NCI-H2171 (cell line): ENCODE measurements at regions not wholly inside any gene's neighbourhood (a gene's known extent, or its start where the extent isn't known, plus 50 kb on each side); places are given as distances from the start of the nearest gene placed in this dataset.
"Not testable (repeated sequence)": the region's sequence is repeated elsewhere in the genome, so short reads cannot be mapped to it uniquely, and the experiment has no call there.

Source experiments
- DNase-seq: peaks from one replicate; lab custom pipeline; 2025; lab: John Stamatoyannopoulos, UW

GRCh38 chr6:119957195-119957594 lies 607.6 kb upstream of the MAN1A1 start:
- no peak for DNase-seq

DNA sequence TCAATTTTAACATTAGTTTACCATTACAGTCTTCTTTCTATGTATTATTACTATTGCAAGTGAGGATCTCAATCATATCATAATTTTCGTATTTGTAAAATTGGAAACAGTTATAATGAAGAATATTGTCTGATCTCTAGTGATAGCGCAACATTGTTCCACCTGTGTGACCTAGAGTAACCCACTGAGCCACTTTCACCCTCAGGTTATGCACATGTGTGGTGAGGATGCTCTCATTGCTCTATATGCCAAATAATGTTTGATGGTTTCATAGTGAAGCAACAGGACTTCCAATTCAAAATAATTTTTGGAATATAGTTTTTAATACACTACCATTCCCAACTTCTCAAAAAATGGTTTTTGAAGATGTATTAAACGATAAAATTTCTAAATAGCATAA lies 603.1 kb upstream of the MAN1A1 start:
- DNase-seq: no peak

DNA sequence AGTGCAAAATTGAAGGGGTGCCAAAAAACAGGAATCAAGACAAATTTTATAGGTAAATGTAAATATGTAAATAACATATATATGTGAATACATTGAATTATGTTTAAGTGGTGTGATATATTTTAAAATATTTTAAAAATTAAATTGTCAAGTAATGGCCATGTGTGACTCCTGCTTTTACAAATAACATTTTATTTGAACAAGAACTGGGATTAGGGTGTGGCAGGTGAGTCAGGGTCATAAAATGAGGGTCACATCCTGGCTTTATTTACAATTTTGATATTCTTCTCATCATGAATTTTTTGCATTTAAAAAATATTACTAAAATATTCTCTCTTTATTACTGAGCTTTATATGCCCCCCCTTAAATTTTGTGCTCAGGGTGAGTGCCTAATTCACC lies 601.1 kb upstream of the MAN1A1 start:
- no peak for DNase-seq

DNA sequence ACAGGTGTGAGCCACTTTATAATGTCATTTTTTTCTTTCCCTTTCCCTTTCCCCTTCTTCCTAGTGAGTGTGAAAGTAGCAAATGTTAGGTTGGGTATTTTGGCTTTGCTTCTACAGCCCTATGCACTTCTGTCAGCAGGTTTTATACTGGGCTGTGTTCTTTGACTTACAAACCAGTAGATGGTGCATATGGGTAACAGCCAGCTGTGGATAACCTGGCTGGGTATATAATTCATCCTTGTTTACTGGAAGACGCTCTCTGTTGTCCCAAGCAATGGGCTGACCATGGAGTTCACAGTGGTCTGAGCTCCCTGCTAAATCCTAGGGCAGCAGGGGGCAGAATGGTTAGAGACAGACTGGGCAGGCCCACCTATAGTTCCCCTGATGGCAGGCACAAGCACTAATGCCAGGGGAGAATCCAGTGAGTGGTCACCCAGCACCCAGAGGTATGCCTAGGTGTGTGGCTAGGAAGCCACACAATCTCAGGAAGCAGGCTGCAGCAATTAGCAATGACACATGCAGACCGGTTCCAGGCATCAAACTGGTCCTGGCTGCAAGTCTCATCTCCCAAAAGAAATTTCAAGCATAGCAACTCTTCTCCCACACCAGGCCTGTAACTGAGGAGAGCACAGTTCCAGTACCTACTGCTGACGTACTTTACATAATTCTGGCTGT lies 592.7 kb upstream of the MAN1A1 start:
- DNase-seq: no peak

DNA sequence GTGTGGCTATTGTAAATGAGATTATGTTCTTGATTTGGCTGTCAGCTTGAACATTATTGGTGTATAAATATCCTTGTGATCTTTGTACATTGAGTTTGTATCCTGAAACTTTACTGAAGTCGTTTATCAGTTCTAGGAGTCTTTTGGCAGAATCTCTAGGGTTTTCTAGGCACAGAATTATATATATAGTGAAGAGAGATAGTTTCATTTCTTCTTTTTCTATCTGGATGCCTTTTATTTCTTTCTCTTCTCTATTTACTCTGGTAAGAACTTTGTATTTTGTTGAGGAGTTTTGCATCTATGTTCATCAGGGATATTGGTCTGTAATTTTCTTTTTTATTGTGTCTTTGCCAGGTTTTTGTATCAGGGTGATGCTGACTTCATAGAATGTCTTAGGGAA lies 589.2 kb upstream of the MAN1A1 start:
- DNase-seq: no peak

- DNase-seq: no peak
Observed at GRCh38 chr6:119934816-119935215, 585.3 kb upstream of the MAN1A1 start.

GRCh38 chr6:119929121-119929520 lies 579.6 kb upstream of the MAN1A1 start:
- no peak for DNase-seq

GRCh38 chr6:119924888-119925287 lies 575.3 kb upstream of the MAN1A1 start:
- DNase-seq: not testable (repeated sequence)

DNA sequence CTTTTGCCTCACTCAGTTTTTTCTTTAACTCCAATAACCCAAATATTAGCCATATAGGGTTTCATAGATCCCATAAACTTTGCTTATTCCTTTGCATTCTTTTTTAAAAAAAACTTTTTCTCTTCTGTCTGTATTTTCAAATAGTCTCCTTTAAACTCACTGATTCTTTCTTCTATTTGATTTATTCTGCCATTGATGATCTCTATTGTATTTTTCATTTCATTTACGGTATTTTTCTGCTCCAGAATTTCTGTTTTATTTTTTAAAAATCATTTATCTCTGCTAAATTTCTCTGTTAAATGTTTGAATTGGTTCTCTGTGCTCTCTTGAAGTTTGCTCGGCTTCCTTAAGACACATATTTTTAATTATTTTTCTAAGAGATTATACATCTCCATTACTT lies 573.3 kb upstream of the MAN1A1 start:
- no peak for DNase-seq

DNA sequence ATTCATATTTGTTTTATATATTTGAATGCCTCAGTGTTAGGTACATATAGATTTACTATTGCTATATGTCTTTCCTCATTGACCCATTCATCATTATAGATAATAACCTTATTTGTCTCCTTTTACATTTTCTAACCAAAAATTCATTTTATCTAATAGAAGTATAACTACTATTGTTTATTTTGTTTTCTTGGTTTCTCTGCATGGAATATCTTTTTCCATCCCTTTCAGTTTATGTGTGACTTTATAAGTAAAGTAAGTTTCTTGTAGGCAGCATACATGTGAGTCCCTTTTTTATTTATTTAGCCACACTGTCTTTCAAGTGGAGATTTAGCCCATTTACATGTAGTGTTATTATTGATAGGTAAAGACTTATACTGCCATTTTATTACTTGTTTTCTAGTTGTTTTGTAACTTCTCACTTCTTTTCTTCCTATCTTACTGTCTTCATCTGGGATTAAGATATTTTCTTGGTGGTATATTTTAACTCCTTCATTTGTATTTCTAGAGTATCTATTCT lies 572.0 kb upstream of the MAN1A1 start:
- no peak for DNase-seq

- no peak for DNase-seq
Observed at GRCh38 chr6:119917186-119917585, 567.6 kb upstream of the MAN1A1 start.

DNA sequence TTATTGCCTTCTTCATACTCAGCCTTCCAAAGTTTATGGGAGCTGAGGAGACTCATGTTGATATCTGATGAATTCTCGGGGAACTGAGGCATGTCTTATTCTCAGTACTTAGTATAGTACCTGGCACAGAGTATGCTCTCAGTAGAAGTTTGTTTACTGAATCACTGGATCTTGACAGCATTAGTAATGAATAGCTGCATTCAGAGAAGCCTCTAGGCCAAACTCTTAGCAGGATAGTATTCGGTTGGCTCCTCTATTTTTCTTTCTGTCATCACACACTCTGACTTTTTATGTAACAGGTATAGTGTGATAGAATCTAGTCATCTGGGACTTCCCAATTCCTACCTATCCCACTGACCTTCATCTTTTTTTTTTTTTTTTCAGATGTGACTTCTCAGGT lies 566.4 kb upstream of the MAN1A1 start:
- no peak for DNase-seq

DNA sequence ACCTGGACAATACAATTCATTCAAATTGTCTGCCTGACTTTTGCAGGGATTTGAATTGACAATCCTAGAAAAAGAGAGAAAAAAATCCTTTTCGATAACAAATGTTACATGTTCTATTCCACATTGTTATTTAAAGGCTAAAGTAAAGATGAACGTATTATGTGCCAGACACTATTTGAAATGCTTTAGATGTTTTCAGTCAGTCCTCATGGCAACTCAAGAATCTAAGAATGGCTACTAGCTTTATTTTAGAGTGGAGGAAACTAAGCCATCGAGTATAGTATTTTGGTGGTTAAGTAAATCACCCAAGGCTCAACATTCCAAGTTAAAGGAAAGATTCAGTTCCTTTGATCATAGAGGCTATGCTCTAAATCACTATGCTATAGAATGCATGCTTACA lies 558.6 kb upstream of the MAN1A1 start:
- DNase-seq: no peak

DNA sequence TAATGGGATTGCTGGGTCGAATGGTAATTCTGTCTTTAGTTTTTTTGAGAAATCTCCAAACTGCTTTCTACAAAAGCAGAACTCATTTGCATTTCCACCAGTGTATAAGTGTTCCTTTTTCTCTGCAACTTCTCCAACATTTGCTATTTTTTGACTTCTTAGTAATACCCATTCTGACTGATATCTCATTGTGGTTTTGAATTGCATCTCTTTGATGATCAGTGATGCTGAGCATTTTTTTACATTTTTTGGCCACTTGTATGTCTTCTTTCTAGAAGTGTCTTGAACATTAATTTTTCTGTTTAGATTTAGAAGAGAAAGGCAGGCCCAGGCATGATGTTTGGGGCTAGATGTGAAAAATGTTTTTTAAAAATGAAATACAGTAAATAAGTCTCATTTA lies 553.1 kb upstream of the MAN1A1 start:
- DNase-seq: no peak

DNA sequence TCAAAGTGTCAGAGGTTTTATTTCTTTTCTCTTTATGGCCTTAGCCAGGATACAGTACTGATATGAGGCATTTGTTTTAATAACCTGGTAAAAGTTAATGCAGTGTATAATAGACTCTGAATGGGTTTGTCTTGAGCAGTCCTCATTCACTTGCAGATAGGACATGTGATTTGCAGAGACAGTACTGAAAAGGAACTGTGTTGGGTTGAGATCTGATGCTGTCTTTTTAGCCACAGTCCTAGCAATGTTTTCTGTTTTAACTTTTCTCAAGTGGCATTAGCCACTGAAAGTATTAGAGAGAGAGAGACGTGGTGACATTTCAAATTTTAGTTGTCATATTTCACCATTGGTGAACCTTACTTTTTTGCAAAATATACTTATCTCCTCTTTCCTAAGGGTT lies 547.2 kb upstream of the MAN1A1 start:
- DNase-seq: no peak

- DNase-seq: no peak
Observed at GRCh38 chr6:119895626-119896025, 546.1 kb upstream of the MAN1A1 start.

DNA sequence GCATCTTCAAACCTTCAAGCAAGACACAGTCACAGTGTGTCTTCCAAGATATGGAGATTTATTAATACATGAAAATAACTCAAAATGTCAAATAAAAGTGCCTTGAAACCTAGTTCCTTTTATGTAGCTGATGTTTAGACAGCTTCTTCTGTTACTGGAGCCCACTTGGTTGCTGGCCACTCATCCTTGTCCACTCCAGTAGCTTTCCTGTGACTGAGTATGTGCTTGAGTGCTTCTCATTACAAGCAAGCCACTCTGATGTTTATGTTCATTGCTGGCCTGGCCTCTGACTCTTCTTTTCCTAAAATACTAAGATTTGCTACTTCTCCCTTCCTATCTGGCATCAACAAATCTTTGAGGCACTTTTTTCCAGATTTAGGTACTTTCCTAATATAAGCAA lies 545.2 kb upstream of the MAN1A1 start:
- DNase-seq: no peak

DNA sequence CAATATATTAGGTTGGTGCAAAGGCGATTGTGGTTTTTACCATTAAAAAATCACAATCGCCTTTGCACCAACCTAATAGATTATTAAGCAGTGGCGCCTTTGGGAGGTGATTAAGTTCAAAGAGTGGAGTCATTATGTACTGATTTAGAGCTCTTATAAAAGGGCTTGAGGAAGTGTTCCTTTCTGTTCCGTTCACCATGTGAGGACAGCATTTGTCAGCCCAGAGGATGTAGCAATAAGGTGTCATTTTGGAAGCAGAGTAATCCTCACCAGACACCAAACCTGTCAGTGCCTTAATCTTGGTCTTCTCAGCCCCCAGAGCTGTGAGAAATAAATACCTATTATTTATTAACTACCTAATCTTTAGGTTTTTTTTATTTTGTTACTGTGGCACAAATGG lies 542.1 kb upstream of the MAN1A1 start:
- DNase-seq: no peak

- no peak for DNase-seq
Observed at GRCh38 chr6:119891206-119891605, 541.6 kb upstream of the MAN1A1 start.

GRCh38 chr6:119890470-119890869 lies 540.9 kb upstream of the MAN1A1 start:
- DNase-seq: no peak

GRCh38 chr6:119887666-119888065 lies 538.1 kb upstream of the MAN1A1 start:
- DNase-seq: peak; percentile 81

DNA sequence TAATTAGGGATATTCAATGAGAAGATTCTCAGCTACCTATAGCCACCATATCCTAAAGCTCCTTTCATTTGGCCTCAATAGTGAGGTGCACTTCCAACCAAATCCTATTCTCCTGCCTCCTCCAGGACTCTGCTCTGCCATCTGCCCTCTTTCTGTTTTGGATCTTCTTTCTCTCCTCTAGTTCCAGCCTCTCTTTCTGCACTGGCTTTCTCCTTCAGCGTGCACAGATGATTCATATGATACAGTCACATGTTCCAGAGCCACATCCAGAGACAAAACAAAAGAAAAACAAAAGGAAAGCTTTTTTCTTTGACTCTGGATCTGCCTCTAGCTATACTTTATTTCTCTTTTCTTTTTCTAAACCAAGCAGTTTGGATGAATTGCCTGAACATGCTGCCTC lies 531.9 kb upstream of the MAN1A1 start:
- no peak for DNase-seq

DNA sequence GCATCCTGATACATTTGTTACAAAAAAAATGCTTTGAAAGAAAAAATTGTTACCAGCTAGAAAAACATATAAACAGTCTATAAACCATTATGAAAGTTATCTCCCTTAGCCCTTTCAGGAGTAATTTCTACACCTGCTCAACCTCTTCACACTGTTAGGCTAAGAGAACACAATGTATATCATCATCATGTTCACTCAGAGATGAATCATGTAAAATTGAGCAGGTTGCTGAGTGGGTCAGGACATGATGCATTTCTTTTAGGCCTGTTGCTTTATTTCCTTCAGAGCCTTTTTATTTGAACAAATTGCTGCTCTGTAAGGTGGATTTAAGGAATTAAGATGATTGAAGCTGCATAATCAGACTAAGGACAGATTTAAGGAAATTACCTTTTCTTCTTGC lies 531.3 kb upstream of the MAN1A1 start:
- no peak for DNase-seq

DNA sequence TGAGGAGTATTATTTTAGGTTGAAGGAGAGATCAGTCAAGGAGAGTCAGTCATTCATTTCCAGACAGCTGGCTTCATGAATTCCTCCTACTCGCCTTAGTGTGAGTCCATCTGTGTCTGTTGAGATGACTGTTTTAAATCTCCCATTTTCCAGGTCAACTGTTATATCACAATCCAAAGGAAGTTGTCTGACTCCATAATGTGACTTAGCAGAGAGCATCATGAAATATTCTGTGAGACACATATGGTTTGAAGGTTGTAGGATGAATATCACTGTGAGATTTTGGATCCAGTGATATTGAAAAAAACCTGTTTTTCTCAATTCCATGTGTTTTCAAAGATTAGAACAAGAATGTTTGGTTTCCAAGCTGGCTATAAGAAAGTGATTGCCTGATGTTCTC lies 530.2 kb upstream of the MAN1A1 start:
- no peak for DNase-seq
